ENCODE measurements at regions not wholly inside any gene's neighbourhood (a gene's known extent, or its start where the extent isn't known, plus 50 kb on each side); places are given as distances from the start of the nearest gene placed in this dataset.

- no peak for TF ChIP-seq CTCF (optimal IDR thresholded peaks at IDR 0.05 in 1 of 3, IDR thresholded peaks at IDR 0.05 in 1 of 3, conservative IDR thresholded peaks at IDR 0.05 in 1 of 3; ENCODE audit: extremely low read depth in 1 of 3, insufficient read depth in 2 of 3, low read length in 3 of 3)
- no peak for TF ChIP-seq EZH2 (IDR thresholded peaks at IDR 0.05; ENCODE audit: low read length)
Measured at GRCh38 chr4:97197106-97197505, 946.2 kb downstream of the STPG2 start.

Data from keratinocyte (primary cell).